NCI-H524 treated with DMSO at 0.1 percent for 48 hours (cell line): ENCODE measurements at regions not wholly inside any gene's neighbourhood (a gene's known extent, or its start where the extent isn't known, plus 50 kb on each side); places are given as distances from the start of the nearest gene placed in this dataset.

Source experiments
- DNase-seq: peaks from one replicate; lab custom pipeline; 2025; lab: John Stamatoyannopoulos, UW

DNA sequence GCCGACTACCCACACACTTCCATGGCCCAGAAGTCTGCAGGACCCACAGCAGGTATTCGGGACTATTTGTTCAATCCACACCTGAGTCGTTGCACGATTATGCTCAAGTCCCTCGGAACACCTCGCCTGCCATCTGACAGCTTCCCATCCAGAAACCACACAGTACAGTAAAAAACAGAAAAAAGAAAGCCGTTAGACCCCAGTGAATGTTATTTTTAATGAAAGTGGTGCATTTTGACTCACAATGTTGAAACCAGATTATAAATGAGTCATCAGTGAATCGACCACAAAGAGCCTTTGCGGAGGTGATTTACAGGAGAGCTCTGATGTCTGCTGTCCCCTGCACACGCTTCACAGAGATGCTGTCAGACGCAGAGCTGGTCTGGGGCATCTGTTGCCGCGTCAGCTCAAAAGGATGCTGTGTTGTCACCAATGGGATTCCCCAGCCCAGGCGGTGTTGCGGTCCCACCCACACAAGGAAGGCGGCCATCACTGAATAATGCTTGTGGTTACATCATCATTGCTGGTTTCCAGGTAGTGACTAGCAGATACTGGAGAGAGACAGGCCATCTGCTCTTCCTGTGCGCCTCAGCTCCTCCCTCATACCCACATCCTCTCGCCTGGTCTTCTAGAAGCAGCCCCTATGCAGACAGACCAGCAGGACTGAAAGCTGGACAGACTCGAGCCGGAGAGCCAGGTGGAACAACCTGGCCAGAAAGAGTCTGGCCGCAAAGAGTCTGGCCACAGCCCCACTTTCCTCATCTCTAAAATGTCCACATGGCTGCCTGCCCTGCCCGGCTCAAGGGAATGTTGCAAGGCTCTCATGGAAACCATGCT is 116.8 kb downstream of the TOMM20 start:
- no peak for DNase-seq

DNA sequence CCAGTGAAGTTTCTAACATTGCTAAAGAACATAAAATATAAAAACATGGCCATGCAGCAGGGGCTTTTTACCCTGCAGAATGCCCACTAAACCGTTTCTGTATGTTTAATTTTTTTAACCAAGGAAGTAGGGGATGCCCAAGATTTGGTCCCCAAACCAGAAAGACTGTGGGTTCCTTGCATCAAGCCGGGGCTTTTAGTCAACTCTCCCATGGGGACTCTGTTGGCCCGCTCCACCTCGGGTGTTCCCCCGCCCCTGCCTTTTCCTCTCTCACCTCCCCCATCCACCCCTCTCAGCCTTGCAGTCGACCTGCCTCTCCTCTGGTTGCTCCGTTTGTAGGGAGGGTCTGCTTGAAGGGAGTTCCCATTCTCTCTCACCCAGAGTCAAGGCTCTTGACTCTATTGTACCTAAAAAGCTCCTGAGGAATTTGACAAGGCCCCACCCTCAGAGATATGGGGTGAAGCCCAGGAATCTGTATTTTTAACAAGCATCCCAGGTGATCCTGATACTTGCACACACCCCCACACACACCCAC is 117.5 kb downstream of the TOMM20 start:
- no peak for DNase-seq

DNA sequence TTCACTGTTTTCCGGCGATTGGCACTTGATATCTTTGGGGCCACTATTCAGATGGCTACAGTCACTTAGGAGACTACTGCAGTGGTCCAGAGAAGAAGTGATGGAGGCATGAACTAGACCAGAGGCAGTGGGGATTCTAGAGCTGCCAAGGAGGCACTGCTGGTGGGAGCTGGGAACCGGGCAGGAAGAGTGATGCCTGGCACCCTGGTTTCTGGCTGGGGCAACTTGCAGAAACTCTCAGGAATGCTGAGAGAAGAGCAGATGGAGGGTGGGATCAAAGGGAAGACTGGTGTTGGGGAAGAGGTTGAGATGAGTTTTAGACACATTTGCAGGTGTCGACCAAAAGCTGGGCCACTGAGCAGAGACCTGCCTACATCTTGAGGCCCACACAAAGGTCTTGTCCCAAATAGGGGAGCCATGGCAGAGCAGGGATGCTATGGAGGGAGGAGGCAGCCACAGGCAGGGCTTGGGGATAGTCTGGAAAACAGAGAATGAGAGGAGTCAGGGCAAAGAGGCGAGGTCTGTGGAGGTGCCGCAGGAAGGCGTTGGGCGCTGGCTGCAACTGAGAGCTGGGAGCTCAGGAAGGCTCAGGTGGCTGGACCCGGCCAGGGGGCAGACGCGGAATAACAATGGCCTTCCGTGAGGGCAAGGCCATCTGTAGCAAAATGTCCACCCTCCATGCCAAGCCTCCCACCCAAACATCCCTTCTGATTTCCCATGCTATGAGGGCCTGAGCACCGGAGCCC is 118.9 kb downstream of the TOMM20 start:
- DNase-seq = no peak

DNA sequence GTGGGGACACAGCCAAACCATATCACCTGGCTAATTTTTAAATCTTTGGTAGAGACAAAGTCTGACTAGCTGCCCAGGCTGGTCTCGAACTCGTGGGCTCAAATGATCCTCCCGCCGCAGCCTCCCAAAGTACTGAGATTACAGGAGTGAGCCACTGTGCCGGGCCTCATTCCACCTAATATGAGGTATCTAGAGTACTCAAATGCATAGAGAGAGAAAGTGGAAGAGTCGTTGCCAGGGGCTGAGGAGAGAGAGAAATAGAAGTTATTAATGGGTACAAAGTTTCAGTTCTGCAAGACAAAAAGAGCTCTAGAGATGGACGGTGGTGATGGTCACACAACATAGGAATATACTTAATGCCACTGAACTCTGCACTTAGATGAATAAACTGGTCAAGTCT is 119.6 kb downstream of the TOMM20 start:
- no peak for DNase-seq

DNA sequence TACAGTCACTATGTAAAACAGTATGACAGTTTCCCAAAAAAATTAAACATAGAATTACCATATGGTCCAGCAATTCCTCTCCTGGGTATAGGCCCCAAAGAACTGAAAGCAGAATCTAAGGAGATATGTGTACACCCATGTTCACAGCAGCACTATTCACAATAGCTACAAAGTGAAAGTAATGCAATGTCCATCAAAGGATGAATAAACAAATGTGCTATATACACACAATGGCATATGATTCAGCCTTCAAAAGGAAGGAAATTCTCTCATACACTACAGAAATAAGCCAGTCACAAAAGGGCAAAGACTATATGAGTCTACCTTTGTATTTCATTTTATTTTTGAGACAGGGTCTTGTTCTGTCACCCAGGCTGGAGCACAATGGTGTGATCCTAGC is 120.4 kb downstream of the TOMM20 start:
- DNase-seq = no peak

DNA sequence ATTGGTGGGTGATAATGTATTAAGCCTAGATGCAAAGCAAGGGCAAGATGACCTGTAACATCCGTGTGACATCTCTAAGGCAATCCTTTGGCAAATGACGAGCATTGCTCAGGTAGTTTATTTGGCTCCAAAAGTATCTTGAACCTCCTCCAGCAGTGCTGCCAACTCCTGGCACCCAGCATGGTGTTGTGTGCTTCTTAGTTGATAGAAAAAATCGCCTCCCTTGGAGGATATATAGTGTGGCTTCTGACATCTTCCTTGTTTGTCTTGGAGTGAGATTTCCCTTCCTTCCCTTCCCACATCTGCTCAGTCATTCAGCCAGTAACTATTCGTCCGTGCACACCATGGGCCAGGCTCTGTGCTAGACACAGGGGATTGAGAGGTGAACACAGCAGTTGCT is 121.8 kb downstream of the TOMM20 start:
- no peak for DNase-seq

DNA sequence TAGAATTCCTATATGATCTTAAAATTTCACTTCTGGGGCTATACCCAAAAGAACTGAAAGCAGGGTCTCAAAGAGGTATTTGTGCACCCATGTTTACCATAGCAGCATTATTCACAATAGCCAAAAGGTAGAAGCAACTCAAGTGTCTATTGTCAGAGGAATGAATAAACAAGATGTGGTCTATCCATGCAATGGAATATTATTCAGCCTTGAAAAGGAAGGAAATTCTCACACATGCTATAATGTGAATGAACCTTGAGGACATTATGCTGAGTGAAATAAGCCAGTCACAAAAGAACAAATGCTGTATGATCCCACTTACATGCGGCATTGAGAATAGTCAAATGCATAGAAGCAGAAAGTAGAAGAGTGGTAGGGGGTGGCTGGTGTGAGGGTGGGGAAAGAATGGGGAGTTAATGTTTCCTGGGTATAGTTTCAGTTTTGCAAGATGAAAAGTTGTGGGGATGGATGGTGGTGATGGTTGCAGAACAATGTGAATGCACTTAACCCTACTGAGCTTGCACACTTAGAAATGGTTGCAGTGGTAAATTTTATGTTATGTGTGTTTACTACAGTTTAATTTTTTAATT is 122.4 kb downstream of the TOMM20 start:
- no peak for DNase-seq

DNA sequence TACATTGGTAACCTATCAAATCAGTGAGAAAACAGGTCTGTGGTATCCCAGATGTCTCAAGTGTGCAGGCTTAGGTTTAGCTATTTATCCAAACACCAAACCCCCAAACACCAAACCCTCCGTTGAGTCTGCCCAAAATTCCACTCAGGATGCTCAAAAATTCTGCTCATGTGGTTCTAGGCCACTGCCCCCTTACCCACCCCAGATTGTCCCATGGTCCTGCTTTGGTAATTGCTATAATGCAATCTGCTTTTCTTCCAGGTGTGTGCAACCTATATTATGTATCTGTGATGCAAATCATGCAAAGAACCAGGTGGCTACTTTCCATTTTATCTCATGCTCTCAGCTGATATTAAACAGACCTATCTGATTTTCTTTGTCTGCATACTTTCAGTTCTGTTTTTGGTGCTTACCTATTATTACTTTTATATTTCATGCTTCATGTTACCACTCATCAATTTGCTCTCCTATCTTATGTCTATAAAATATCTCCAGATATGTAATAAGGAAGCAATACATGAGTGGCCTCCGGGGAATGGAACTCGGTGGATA is 123.7 kb downstream of the TOMM20 start:
- no peak for DNase-seq

DNA sequence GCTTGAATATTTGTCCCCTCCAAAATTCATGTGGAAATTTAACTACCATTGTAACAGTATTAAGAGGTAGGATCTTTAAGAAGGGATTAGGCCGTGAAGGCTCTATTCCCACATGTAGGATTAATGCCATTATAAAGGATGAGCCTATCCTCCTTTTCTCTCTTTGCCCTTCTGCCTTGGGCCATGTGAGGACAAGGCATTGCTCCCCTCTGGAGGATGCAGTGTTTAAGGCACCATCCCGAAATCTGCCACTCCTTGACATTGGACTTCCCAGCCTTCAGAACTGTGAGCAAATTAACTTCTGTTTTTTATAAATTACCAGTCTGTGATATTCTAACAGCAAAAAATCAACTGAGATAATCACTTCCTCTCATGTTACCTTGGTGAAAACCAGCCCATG is 124.4 kb downstream of the TOMM20 start:
- peak; percentile 29 for DNase-seq

DNA sequence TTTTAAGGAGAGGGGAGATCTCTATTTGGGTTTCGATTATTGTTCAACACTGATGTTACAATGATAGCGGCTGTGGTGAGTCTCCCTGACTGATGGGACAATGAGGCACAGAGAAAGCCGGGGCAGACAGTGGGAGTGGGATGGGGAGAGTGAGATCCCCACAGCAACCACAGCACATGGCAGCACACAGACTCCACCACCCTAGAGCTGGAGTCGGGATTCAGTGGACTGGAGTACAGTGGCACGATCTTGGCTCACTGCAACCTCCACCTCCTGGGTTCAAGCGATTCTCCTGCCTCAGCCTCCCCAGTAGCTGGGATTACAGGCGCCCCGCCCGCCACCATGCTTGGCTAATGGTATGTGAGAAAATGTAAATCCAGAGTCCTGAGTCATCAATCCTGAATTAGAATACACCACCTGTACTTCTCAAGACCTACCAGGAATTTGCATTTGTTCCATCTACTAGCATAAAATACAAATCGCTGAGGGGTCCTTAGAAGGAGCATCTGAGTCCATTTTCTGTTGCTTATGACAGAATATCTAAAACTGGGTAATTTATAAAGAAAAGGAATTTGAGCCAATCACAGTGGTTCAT is 125.8 kb downstream of the TOMM20 start:
- no peak for DNase-seq

DNA sequence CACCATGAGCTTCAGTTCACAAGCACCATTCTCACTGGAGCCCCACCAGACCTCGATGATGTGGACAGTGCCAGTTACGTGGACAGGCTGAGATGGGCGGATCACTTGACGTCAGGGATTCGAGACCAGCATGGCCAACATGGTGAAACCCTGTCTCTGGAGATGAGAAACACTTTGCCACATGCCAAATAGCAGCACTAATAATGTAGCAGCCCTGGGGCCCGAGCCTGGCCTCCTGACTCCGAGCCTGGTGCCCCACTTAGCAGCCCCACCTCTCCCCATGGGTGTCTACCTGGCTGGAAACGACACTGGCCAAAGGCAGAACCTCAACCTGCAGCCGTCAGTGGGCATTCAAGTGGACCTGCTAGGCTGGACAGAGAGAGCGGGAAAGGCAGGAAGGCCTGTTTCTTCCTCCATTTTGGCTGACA is 129.1 kb downstream of the TOMM20 start:
- no peak for DNase-seq

DNA sequence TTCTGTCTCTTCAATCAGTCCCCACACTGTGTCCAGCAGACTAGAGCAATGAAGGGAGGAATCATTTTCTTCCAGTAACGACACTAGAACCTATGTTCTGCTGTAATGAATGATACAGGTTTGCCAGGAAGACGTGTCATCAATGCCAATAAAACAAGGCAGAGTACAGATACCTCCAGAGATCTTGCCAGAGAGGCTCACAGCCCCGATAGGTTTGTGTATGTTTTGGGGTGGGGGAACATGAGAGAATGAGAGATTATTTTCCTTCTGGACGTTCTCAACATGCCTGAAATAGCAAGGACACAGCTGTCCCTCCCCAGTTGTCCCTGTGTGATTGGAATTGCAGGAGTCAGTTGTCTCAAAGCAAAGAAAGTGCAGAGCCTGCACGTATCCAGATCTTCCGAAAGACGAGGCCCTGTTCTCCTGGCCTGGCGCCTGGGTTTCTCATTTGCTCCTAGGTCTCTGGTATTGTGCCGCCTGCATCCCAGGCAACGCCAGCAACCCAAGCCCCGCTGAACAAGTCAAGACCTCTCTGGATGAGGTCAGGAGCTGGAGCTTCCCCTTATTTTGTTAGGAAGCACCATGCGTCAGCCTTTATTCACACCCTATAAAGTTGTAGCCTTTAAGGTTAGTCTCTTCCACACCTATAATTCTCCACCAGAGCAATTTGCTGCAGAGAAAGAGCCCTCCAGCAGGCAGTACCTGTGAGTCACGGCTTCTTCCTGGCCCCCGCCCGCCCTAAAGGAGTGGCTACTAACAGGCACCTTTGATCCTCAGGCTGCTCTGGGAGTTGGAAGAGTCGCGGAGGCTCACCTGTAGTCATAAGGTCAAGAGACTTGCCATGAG is 130.5 kb downstream of the TOMM20 start:
- no peak for DNase-seq

DNA sequence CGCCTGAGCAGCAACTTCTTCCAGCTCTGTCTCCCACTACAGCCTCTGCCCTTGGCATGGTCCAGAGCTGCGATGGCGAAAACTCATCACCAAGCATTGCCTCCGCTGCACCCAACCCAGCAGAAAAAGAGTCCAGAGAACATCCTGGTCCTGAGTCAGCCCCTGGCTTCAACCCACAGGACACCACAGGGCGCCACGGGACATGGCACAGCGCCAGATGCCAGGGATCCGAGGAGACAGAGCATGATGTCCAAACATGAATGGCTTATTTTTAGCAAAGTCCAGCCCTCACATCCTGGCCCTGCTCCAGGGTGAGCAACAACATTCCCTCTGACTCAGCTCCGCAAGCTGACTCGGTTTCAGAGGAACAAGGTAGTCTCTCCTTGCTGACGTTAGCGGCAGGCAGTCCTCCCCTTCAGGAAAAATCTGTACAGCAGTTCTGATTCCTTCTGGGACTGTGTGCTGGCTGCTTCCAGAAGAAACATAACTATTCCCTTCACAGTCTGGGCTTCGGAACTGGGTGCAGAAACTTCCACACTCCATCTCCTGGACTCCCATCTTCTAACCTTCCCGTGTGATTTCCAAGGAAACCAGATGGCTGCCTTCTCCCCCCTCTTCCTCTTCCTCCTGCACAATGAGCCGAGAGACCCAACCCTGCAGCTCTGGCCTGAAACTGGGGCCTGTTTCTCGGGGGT is 131.3 kb downstream of the TOMM20 start:
- no peak for DNase-seq

DNA sequence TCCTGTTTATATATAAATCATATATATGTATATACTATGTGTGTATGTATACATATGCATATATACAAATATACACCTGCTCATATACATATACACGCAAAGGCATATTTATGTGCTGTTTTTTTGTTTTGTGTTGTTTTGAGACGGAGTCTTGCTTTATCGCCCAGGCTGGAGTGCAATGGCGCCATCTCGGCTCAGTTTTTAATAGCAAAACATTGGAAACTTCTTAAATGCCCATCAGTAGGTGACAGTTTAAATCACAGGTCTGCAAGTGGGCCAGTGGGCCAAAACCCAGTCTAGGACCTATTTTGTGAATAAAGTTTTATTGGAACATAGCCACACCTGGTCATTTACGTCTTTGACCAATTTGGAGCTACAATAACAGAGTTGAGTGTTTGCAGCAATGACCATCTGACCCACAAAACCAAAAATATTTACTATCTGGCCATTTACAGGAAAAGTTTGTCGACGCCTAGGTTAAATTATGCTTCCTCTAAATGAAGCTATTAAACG is 132.3 kb downstream of the TOMM20 start:
- no peak for DNase-seq

DNA sequence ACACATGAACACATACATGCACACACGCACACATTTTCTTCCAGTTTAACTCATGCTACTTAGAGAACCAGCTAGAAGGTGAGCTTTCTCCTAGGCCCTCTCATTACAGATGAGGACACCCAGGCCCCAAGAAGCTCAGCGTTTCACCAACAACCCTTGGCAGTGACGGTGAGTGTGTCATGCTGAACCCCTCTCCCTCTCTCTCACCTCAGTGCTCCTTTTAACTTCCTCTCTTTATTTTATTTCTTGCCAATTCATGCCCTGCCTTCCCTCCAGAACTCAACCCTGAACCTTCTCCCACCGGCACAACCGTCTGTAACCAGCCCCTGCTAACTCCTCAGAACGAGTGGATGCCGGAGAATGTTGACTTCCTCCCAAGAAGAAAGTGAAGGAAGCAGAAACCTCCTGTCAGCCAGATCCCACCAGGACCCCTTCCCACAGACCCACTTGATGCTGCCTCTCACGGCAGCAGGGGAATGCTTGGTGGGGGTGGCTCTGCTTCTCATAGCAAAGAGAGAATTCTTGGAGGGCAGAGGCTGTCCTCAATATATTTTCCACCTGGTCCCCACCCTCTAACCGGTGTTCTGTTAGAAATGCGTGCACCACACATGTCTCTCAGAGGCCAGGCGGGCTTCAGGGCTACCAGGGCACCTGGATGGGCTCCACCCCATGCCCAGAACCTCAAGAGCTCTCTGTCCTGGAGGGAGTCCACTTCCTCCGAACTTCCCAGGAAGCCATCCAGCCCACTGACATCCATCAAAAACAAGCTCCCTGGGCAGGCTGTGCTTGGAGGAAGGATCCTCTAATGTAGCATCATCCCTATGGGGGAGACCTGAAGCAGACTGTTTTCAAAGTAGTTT is 134.0 kb downstream of the TOMM20 start:
- DNase-seq = no peak

DNA sequence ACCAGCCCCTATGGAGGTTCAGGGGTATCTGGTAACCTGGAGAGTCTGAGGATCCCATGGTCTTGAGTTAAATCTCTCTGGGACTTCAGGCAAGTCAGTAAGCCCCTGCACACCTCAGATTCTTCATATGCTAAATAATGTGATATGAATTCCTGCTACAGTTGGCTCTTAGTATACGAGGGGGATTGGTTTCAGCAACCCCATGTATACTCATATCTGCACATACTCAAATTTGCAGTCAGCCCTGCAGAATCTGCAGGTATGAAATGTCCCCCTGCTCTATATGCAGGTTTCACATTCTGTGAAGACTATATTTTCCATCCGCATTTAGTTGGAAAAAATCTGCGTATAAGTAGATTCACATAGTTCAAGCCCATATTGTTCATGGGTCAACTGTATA is 136.6 kb downstream of the TOMM20 start:
- no peak for DNase-seq

DNA sequence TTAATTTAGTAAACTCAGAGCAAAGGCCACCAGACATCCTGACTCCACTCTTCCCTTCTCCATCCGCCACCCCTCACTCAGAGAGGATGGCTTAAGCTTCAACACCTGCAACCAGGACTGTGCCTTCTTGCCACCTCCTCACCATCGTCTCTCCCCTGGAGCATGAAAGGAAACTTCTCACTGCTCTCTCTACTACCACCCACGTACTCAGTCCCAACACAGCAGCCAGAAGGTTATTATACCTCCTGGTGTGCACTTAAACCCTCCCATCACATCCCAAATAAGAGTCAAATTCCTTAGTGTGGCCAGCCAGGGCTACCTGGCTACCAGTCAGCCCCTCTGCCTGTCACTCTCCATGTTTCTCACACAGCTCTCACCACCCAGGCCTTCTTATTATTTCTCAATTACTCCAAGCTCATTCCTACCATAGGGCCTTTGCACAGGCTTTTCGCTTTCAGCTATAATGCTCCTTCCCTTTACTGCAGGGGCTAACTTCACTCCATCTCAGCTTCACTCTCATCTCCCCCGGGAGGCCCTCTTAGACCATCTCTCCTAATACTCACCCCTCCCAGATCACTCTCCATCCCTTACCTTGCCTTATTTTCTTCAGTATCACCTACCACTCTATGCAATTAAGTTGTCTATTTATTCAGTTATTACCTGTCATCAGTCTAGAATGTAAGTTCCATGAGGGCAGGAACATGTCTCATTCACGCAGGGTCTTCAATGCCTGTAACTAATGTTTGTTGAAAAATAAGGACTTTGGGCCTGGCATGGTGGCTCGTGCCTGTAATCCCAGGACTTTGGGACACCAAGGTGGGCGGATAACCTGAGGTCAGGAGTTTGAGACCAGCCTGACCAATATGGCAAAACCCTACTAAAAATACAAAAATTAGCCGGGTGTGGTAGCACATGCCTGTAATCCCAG is 137.5 kb downstream of the TOMM20 start:
- no peak for DNase-seq

DNA sequence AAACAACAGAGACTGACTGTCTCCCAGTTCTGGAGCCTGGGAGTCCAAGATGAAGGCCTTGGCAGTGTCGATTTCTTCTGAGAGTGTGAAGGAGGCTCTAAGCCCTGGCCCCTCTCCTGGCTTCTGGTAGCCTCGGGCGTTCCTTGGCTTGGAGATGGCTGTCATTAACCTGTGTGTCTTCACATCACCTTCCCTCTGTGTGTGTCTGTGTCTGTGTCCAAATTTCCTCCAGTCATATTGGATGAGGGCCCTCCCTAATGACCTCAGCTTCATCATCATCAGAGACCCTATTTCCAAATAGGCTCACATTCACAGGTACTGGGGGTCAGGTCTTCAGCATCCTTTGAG is 138.3 kb downstream of the TOMM20 start:
- DNase-seq = no peak
